HepG2 (cell line): ENCODE measurements at regions not wholly inside any gene's neighbourhood (a gene's known extent, or its start where the extent isn't known, plus 50 kb on each side); places are given as distances from the start of the nearest gene placed in this dataset.

ENCODE experiments used
- ATAC-seq: fragments of 200-7000 bp; cut with Tn5 transposase; 3 replicates; pipeline ENCODE4 v1.9.1; 2020; ENCODE audit warnings: mild to moderate bottlenecking, moderate library complexity
- BruUV-seq: library from RNA; stranded (reverse); fragments of 400-500 nt; replicated peaks from 2 replicates; lab custom pipeline; 2021; lab: Mats Ljungman, UMichigan
- CTCF ChIA-PET: fragments of 300-600 bp; formaldehyde crosslinking; extraction: SDS; loops from one replicate; lab custom pipeline; 2021; ENCODE audit warnings: low total read pairs, inconsistent platforms, low intra/inter-chr PET ratio; lab: Yijun Ruan, JAX
- POLR2A ChIA-PET: fragments of 350-600 bp; sonication (Branson Sonifier 250); formaldehyde crosslinking; loops from one replicate; lab custom pipeline; 2020; ENCODE audit warnings: antibody characterized with exemption, inconsistent platforms; lab: Yijun Ruan, JAX
- DNase-seq: peaks from one replicate; pipeline ENCODE4 v3.0.0-alpha.2; 2015; ENCODE audit warnings: low spot score
- FAIRE-seq: peaks from 3 replicates; lab custom pipeline; 2011; peaks lifted over from hg19 to GRCh38; lab: Jason Lieb, UNC
- H2AFZ ChIP-seq: one replicate; pipeline ENCODE4 v1.6.1; 2011; ENCODE audit warnings: low read length, inconsistent platforms
- H3K27ac ChIP-seq: fragments of 300-600 bp; 3 replicates; pipeline ENCODE4 v1.8.0; 2011; ENCODE audit warnings: mixed run types, mild to moderate bottlenecking, mixed read lengths, low read length, inconsistent platforms; ENCODE audit not compliant: insufficient read depth; ENCODE audit errors: extremely low read length
- H3K27me3 ChIP-seq, 2 experiments: fragments of 200-600 bp in 1 of 2; 2 replicates in 1 of 2; 3 replicates in 1 of 2; pipeline versions ENCODE4 v1.6.0 to v1.8.0; 2011; ENCODE audit warnings: low read length in 2 of 2, mild to moderate bottlenecking in 2 of 2, moderate library complexity in 2 of 2, inconsistent platforms in 1 of 2; ENCODE audit not compliant: insufficient read depth in 2 of 2, control insufficient read depth in 1 of 2
- H3K36me3 ChIP-seq, 2 experiments: fragments of 200-600 bp in 1 of 2; replicated peaks in 1 of 2; 2 replicates in 1 of 2; 3 replicates in 1 of 2; pipeline versions ENCODE4 v1.5.1 to v1.8.0; 2011; ENCODE audit warnings: low read length in 2 of 2, inconsistent platforms in 1 of 2; ENCODE audit not compliant: insufficient read depth in 2 of 2, control insufficient read depth in 1 of 2
- H3K4me1 ChIP-seq: 2 replicates; pipeline ENCODE4 v1.5.1; 2012; ENCODE audit warnings: low read length, inconsistent platforms; ENCODE audit not compliant: insufficient read depth
- H3K4me2 ChIP-seq: 2 replicates; pipeline ENCODE4 v1.6.0; 2011; ENCODE audit warnings: low read depth, low read length, inconsistent platforms
- H3K4me3 ChIP-seq, 3 experiments: fragments of 200-600 bp in 1 of 3; sonication (generic), shearing (Covaris generic) in 1 of 3; replicated peaks in 1 of 3; 2 replicates each; pipeline ENCODE4 v1.5.1; 2011 to 2016; ENCODE audit warnings: low read length in 3 of 3, inconsistent platforms in 2 of 3, low read depth in 2 of 3, mild to moderate bottlenecking in 2 of 3, control low read depth in 1 of 3, mixed read lengths in 1 of 3; ENCODE audit not compliant: insufficient read depth in 1 of 3
- H3K79me2 ChIP-seq: one replicate; pipeline ENCODE4 v1.6.1; 2011; ENCODE audit warnings: low read length, inconsistent platforms; ENCODE audit not compliant: insufficient read depth
- H3K9ac ChIP-seq: 2 replicates; pipeline ENCODE4 v1.6.0; 2011; ENCODE audit warnings: mild to moderate bottlenecking, low read depth, low read length, inconsistent platforms; ENCODE audit not compliant: insufficient read depth
- H3K9me3 ChIP-seq: 2 replicates; pipeline ENCODE4 v1.5.1; 2012; ENCODE audit warnings: mild to moderate bottlenecking, low read length
- H4K20me1 ChIP-seq: 2 replicates; pipeline ENCODE4 v1.6.0; 2011; ENCODE audit warnings: inconsistent platforms, mild to moderate bottlenecking, low read length, moderate library complexity; ENCODE audit not compliant: insufficient read depth
- ATF7-NPFF ChIP-seq: sonication (generic); formaldehyde crosslinking; IDR thresholded peaks from 2 replicates; pipeline ENCODE4 v1.8.1; 2023; ENCODE audit warnings: mild to moderate bottlenecking, low read depth, missing genetic modification reagents, moderate library complexity
- KLF9 ChIP-seq: IDR thresholded peaks from 2 replicates; pipeline ENCODE4 v1.6.1; 2016; ENCODE audit warnings: low read depth
- MYNN ChIP-seq: sonication (generic); formaldehyde crosslinking; IDR thresholded peaks from 2 replicates; pipeline ENCODE4 v1.4.0; 2020; ENCODE audit warnings: mild to moderate bottlenecking, low read depth, missing genetic modification reagents
- NFATC3 ChIP-seq: sonication (generic); formaldehyde crosslinking; IDR thresholded peaks from 2 replicates; pipeline ENCODE4 v1.5.1; 2020; ENCODE audit warnings: mild to moderate bottlenecking, missing genetic modification reagents
- RORA ChIP-seq: sonication (generic); formaldehyde crosslinking; IDR thresholded peaks from 2 replicates; pipeline ENCODE4 v1.5.0; 2020; ENCODE audit warnings: mild to moderate bottlenecking, missing genetic modification reagents, moderate library complexity
- TAF15 ChIP-seq: fragments of 200-400 bp; formaldehyde crosslinking; IDR thresholded peaks from one replicate; pipeline ENCODE4 v1.6.1; 2018; ENCODE audit warnings: mild to moderate bottlenecking, low read depth, low read length; ENCODE audit not compliant: poor library complexity, severe bottlenecking
- TCF7 ChIP-seq: sonication (generic); IDR thresholded peaks from 2 replicates; pipeline ENCODE4 v1.6.1; 2016; ENCODE audit warnings: antibody characterized with exemption, low read depth
- TCF7L2 ChIP-seq: IDR thresholded peaks from 2 replicates; pipeline ENCODE4 v1.6.1; 2011; ENCODE audit warnings: mild to moderate bottlenecking, low read depth, low read length, moderate library complexity
- ZNF547 ChIP-seq: sonication (generic); formaldehyde crosslinking; IDR thresholded peaks from 2 replicates; pipeline ENCODE4 v1.5.1; 2020; ENCODE audit warnings: mild to moderate bottlenecking, missing genetic modification reagents
- ZNF616 ChIP-seq: sonication (generic); formaldehyde crosslinking; IDR thresholded peaks from 2 replicates; pipeline ENCODE4 v1.5.0; 2020; ENCODE audit warnings: low read depth, mild to moderate bottlenecking, missing genetic modification reagents
- ZZZ3 ChIP-seq: sonication (generic); formaldehyde crosslinking; IDR thresholded peaks from 2 replicates; pipeline ENCODE4 v1.4.0; 2020; ENCODE audit warnings: missing genetic modification reagents, mild to moderate bottlenecking, borderline replicate concordance
- WGBS: methylation state at CpG from one replicate; pipeline ENCODE4 v1.1.6; 2017; ENCODE audit warnings: low lambda C conversion rate; 5-methylcytosine and 5-hydroxymethylcytosine counted together
- in situ Hi-C: cut with HindIII; loops from 2 replicates; pipeline ENCODE4 v1.10.0; 2017; ENCODE audit warnings: low pct_unique_long_range_greater_than_20kb; ENCODE audit not compliant: extremely low pct_ligation_motif_present
- intact Hi-C: fragments of 100-400 bp; cut with micrococcal nuclease; formaldehyde crosslinking; loops from one replicate; pipeline ENCODE4 v1.10.0; 2022; ENCODE audit not compliant: unreplicated experiment
- TF ChIP-seq, protein P1 (sequence below): fragments of 450-650 bp; IDR thresholded peaks from 2 replicates; pipeline ENCODE4 v1.6.1; 2016
- TF ChIP-seq, protein P2 (sequence below): sonication (generic); formaldehyde crosslinking; IDR thresholded peaks from 2 replicates; pipeline ENCODE4 v1.4.0; 2020; ENCODE audit warnings: mild to moderate bottlenecking, low read depth, missing genetic modification reagents
- TF ChIP-seq, protein P3 (sequence below): sonication (generic); formaldehyde crosslinking; IDR thresholded peaks from 2 replicates; pipeline ENCODE4 v1.5.1; 2020; ENCODE audit warnings: missing genetic modification reagents, mild to moderate bottlenecking, borderline replicate concordance
- TF ChIP-seq, protein P4 (sequence below): sonication (generic); formaldehyde crosslinking; IDR thresholded peaks from 2 replicates; pipeline ENCODE4 v1.5.1; 2020; ENCODE audit warnings: mild to moderate bottlenecking, moderate library complexity, missing genetic modification reagents

DNA sequence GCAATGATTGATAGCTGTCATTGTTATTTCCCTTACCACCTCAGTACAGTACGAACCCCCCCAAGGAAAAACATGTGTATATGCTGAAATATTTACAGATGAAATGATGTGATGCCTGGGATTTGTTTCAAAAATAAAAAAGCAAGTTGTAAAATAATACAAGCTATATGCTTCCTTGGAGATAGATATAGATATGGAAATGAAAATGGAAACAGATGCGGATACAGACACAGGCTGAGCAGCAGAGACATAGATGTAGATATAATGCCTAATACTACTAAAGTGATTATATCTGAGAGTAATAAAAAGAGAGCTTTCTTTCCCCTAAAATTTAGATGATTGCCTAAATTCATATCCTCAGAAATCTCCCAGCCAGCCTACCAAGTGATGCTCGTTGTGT lies 127.5 kb upstream of the TNPO1 start:
- POLR2A ChIA-PET, result no interaction called here
- Histone ChIP-seq H2AFZ (no peak overlapping the region), H3K36me3 (no peaks in the 10 kb centered on the region), H3K9me3 (no peaks in the 10 kb centered on the region), H4K20me1 (no peaks in the 10 kb centered on the region), H3K4me1 (no peaks in the 10 kb centered on the region), H3K9ac (no peak overlapping the region), H3K27me3 (peaks cover 0 to 17% of the 10 kb centered on the region in 2 experiments; a peak in 3 of 5 replicates), H3K4me3 (no peak overlapping the region), H3K4me2 (no peak overlapping the region), H3K27ac (no peak overlapping the region), H3K79me2 (no peaks in the 10 kb centered on the region)
- TF ChIP-seq, protein P1, sequence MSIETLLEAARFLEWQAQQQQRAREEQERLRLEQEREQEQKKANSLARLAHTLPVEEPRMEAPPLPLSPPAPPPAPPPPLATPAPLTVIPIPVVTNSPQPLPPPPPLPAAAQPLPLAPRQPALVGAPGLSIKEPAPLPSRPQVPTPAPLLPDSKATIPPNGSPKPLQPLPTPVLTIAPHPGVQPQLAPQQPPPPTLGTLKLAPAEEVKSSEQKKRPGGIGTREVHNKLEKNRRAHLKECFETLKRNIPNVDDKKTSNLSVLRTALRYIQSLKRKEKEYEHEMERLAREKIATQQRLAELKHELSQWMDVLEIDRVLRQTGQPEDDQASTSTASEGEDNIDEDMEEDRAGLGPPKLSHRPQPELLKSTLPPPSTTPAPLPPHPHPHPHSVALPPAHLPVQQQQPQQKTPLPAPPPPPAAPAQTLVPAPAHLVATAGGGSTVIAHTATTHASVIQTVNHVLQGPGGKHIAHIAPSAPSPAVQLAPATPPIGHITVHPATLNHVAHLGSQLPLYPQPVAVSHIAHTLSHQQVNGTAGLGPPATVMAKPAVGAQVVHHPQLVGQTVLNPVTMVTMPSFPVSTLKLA, result no peak
- TF ChIP-seq RORA (CRISPR knock-in tag), result no peak
- TF ChIP-seq NFATC3 (CRISPR knock-in tag), result no peak
- no peak for TF ChIP-seq MYNN (CRISPR knock-in tag)
- no peak for TF ChIP-seq KLF9 (CRISPR knock-in tag)
- no peak for TF ChIP-seq TCF7
- TF ChIP-seq, protein P2, sequence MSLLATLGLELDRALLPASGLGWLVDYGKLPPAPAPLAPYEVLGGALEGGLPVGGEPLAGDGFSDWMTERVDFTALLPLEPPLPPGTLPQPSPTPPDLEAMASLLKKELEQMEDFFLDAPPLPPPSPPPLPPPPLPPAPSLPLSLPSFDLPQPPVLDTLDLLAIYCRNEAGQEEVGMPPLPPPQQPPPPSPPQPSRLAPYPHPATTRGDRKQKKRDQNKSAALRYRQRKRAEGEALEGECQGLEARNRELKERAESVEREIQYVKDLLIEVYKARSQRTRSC (CRISPR knock-in tag), result no peak
- ATAC-seq (no peak), DNase-seq (no peak), FAIRE-seq (no peak)
- no TSS peak for BruUV-seq
- intact Hi-C loops, result loop anchor here (5.0 kb wide), 1 partner anchor 512 kb away; no protein-coding TSS in a partner anchor
- CTCF ChIA-PET, result no interaction called here
- WGBS, result 31% methylated on average over 3 of the region's 3 CpGs
- in situ Hi-C loops, result no loop called here

DNA sequence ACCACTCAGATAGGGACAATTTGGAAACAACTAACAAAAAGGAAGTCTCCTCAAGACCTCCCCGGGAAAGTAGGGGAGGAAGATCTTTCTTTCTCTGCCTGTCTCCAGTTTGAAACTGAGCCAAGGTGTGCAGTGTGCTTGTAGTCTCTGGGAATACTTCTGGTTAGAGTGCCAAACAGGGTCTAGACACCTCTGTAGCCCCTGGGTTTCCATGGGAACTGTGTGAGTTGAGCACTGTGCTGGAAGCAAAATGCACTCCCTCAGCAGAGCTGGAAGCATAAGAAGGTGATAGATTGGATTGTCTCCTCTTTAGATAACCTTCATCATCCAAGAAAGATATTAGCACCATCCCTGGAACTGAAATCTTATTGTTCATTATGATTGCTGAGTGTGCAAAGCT lies 129.2 kb upstream of the TNPO1 start:
- peaks cover 0 to 8% of the 10 kb centered on the region in 2 experiments; a peak in 3 of 5 replicates for H3K27me3 ChIP-seq
- ATAC-seq (no peak), DNase-seq (no peak), FAIRE-seq (no peak)
- H3K9ac ChIP-seq, result no peak overlapping the region
- no TSS peak for BruUV-seq
- in situ Hi-C loops, result no loop called here
- WGBS, result 11% methylated on average over 1 of the region's 1 CpG
- no peak overlapping the region for H3K4me3 ChIP-seq
- H3K27ac ChIP-seq, result no peak overlapping the region
- ChIA-PET CTCF (no interaction called here), POLR2A (no interaction called here)
- H3K4me2 ChIP-seq, result no peak overlapping the region
- H4K20me1 ChIP-seq, result no peaks in the 10 kb centered on the region
- H3K4me1 ChIP-seq, result no peaks in the 10 kb centered on the region
- no peaks in the 10 kb centered on the region for H3K79me2 ChIP-seq
- H3K9me3 ChIP-seq, result 0 out of 2 replicates have a peak, but pooled peaks cover 4% of the 10 kb centered on the region
- H2AFZ ChIP-seq, result no peak overlapping the region
- H3K36me3 ChIP-seq, result no peaks in the 10 kb centered on the region
- intact Hi-C loops, result loop anchor here (5.0 kb wide), 1 partner anchor 510 kb away; no protein-coding TSS in a partner anchor
- TF ChIP-seq ZNF547 (CRISPR knock-in tag), result no peak
- TF ChIP-seq ZNF616 (CRISPR knock-in tag), result no peak
- TF ChIP-seq, protein P3, sequence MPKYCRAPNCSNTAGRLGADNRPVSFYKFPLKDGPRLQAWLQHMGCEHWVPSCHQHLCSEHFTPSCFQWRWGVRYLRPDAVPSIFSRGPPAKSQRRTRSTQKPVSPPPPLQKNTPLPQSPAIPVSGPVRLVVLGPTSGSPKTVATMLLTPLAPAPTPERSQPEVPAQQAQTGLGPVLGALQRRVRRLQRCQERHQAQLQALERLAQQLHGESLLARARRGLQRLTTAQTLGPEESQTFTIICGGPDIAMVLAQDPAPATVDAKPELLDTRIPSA (CRISPR knock-in tag), result no peak
- no peak for TF ChIP-seq TAF15
- no peak for TF ChIP-seq ATF7-NPFF (CRISPR knock-in tag)
- TF ChIP-seq ZZZ3, result no peak
- TF ChIP-seq, protein P4, sequence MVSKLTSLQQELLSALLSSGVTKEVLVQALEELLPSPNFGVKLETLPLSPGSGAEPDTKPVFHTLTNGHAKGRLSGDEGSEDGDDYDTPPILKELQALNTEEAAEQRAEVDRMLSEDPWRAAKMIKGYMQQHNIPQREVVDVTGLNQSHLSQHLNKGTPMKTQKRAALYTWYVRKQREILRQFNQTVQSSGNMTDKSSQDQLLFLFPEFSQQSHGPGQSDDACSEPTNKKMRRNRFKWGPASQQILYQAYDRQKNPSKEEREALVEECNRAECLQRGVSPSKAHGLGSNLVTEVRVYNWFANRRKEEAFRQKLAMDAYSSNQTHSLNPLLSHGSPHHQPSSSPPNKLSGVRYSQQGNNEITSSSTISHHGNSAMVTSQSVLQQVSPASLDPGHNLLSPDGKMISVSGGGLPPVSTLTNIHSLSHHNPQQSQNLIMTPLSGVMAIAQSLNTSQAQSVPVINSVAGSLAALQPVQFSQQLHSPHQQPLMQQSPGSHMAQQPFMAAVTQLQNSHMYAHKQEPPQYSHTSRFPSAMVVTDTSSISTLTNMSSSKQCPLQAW (CRISPR knock-in tag), result no peak
- TF ChIP-seq TCF7L2, result no peak
